HK-2 (cell line): ENCODE measurements at regions not wholly inside any gene's neighbourhood (a gene's known extent, or its start where the extent isn't known, plus 50 kb on each side); places are given as distances from the start of the nearest gene placed in this dataset.

Experiments
- DNase-seq: peaks from one replicate; pipeline ENCODE4 v3.0.0-alpha.2; 2018; ENCODE audit not compliant: unreplicated experiment

DNA sequence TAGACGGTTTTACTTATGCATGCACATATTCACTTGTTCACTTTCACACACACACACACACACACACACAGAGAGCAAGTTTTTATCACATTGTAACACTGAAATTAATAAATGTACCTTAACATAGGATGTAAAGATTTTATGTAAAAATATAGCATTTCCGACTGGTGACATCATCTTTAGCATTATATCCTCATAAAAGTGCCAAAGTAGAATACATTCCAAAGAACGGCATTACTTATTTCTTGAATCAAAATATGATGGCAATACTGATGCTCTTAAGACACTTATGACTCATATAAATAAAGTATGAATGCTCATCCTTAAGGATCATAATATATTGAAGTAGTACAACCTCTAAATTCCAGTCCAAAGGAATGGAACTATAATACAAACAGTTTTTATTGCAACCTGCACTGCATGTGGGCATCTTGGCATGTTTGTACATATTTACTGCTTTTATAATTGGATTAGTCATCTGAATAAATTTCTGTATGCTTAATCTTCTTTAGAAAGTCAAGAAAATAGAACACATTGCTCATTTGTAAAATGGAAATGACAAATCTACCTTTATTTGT lies 290.0 kb upstream of the SEMA3A start:
- DNase-seq, result no peak

DNA sequence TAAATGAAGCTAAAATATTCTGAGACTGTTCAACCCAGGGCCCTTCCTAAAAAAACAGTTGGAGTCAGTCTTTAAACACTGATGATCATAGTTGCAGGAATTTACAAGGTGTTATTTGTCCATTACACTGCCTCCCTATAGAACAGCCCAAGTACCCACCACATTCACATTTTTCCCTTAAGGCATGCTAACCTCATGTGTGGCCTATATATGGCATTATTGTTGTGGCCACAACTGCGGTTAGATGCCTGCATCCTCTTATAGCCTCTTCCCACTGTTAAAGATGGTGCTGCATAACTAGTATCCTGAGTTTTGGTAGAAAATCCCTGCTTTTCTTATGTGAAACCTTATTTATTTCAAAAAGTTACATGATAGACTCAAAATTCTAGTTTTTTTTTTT lies 287.9 kb upstream of the SEMA3A start:
- DNase-seq, result no peak

DNA sequence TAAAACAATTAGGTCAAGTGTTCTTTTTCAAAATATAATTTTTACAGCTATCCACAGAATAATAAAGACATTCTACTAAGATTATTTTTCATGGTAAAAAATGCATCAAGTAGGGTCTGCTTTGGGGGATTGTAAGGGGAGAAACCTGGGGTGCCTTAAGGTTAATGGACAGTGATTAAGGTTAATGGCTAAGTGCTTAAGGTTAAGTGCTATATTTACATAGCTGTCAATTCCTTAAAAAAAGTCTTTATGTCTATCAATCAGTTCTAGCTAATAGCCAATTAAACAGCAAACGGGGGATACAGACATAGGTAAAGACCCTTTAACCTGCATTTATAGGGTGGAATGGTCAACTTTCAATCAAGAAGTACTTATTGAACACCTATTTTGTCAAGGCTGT lies 284.5 kb upstream of the SEMA3A start:
- DNase-seq, result no peak

DNA sequence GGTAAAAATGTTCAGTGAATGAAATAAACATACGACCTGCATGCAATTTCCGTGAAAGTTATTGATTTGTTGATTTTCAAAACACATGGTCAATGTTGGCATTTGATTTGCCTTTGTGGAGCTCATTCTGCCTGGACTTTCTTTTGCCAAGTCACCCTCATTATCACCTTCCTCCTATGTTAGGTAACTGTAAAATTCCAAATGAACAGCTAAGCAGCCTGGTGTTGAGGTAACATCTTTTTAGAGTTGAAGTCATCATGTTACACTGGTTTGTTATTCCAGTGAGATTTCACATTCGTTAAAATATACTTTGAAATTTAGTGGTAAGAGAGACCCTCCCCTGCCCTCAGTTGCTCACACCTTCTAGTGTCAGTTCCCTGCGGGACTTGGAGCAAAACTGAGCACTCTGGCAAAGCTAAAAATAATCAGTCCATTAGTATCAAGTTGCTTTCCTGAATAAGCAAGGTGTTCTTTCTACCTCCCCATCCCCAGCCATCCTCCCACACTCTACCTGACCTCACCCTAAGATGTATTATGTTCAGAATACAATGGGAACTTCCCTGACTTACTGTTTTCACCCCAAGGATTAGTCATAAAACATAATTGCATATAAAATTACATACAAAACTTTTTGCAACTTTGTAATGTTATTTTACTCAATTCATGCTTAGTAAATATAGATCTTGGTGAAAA lies 283.3 kb upstream of the SEMA3A start:
- DNase-seq, result no peak

DNA sequence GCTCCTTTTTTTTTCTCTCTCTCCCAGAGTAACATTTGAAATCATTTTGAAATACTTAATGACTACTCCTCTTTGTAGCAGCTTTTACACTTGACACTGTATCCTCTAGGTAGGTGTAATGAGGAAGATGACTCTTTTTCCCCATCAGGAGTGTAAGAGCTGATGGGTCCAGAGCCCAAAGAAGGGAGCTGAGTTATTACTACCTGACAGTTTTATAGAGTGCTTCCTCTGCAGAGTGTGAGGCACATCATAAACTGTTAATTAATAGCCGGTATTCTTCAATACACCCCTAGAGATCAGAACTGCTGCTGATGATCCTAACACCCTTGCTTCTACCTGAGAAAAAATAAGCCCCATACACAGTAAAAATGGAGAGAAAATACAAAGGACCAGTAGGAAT lies 279.8 kb upstream of the SEMA3A start:
- no peak for DNase-seq

DNA sequence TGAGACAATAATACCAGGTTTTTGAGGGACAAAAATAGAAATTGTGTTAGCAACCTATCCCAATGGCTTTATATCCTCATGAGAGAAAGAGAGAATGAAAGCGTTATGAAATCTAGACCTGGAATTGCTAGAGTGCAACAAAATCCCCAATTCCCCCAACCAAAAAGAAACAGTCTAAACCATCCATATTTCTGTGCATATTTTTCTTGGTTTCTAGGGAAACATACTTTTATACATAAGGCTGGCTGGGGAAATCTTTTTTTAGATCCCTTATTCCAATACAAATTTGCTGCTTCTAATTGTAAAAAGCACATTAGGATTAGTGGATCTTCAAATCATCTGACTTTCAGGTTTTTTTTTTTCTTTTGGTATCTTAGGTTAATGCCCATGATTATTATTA lies 277.0 kb upstream of the SEMA3A start:
- no peak for DNase-seq

DNA sequence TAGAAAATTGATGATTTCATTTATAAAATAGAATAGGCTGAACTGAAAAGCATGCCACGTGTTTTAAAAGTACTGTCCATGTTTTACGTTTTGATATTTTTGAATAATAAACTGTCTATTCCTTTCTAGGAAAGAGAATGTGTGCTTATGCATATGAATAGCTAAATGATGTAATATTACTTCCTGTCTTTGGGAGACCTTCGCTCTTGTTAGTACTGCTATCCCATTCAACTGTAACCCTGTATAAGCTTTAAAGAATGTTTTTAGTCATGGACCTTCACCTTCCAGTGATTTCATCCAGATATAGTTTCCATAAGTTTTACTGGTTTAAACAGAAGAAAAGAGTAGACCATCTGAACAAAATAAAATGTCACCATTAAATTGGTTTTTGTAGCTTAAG lies 274.4 kb upstream of the SEMA3A start:
- DNase-seq, result no peak

DNA sequence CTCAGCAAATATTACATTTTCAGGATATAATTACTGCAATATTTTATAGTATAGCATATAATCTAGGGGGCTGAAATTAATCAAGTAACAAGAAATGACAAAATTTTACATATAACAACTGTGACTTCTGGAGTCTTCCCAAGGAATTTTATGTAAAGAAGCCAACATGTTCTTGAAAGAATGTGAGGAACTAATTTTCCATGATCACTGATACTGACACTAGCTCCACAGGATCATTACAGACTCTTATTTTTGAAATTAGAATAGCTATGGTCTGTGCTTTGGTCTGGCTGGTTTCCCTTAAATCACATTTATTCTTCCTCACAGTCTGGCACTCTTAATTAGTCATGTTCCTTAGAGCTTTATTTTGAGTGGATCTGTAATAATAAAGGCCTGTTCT lies 267.7 kb upstream of the SEMA3A start:
- DNase-seq, result no peak

DNA sequence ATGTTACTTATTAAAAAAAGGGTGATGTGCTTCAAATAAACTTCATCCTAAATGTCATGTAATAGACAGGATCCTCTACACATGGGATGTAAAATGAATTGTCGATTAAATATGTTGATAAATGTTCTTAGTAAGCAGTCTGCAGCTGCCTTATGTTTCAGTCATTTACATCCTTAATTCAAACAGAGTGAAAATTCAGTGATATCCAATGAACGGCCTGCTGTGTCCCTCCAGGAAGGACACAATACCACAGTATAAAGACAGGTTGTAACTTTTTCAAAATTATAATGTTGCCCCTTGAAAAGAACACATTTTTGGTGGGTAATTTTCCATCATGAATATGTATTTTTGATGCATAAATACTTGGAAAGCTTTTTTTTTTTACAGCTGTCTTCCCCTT lies 266.5 kb upstream of the SEMA3A start:
- DNase-seq, result no peak

DNA sequence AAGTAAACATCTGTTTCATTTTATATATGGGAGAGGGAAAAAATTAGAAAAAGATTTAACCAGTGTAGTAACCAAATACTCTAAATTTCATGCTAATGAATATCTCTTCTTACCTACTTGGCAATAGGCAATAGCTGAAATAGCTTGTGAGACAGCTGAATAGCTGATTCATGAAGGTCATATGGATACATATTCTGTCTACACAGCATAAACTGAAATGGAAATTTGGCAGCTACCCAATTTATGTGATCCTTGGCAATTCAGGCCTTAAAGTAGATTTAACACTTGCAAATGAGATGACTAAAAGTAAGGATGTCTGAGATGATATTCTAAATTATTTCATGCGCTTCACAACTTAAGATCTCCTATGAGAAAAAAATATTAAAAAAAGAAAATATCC lies 261.2 kb upstream of the SEMA3A start:
- DNase-seq, result no peak

DNA sequence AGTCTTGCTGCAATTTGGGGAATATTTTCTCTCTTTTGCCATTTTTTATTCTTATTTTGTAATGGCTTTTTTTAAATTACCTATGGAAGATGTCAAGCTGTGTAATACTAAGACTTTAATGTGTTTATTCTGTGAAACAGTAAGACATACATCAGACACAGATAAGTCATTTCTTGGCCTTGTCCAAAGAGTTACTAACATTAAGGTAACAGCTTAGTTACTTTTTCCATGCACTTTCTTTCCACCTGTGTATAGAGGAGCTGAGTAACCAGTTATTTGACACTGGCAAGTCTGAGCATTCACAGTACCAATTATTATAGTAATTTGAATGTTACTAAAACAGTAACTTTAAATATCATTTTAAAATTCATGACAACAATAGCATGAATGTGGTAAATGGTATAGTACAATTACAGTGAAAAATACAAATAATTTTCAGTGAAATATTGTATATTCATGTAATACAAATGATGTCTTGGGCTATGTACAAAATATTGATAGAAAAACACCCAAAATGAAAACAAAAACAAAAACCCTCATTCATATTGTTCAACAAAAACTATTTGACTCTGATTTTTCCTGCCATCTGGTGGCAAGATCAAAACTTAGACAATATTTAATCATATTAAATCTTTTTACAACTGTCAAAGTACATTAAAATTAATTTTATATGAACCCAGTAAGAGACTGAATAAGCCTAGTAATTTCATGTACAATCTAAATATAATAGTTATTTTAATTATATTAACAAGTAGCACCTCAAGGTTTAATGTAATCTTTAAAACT lies 259.8 kb upstream of the SEMA3A start:
- no peak for DNase-seq

DNA sequence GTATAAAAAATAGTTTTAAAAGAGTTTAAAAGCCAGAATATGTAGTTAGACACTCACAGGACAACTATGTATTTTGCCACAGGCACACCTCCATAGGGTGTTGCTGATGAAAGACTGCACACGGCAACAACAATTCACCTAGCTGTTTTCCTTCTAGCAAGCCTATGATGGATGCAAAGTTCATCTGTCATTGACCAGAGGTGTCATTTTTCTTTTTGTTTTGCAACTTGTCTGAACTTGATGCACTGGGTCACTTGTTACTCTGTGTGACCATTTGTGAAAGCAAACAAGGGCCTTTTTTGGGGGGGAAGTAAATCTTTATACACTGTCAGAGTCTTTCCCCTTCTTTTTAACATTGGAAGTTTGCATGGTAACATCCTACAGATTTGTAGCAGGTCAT lies 258.0 kb upstream of the SEMA3A start:
- DNase-seq, result no peak

DNA sequence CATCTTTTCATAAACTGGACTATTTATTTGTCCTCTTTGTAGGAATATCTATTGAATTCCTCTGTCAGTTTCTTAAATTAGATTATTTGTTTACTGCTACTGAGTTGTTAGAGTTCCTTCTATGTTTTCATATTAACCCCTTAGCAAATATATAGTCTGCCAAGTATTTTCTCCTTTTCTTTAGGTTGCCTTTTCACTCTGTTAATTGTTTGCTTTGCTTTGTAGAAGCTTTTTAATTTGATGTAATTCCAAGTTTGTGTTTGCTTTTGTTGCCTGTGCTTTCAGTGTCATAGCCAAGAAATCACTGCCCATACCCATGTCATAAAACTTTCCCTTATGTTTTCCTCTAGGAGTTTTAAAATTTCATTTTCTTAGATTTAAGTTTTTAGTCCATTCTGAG lies 256.2 kb upstream of the SEMA3A start:
- no peak for DNase-seq

DNA sequence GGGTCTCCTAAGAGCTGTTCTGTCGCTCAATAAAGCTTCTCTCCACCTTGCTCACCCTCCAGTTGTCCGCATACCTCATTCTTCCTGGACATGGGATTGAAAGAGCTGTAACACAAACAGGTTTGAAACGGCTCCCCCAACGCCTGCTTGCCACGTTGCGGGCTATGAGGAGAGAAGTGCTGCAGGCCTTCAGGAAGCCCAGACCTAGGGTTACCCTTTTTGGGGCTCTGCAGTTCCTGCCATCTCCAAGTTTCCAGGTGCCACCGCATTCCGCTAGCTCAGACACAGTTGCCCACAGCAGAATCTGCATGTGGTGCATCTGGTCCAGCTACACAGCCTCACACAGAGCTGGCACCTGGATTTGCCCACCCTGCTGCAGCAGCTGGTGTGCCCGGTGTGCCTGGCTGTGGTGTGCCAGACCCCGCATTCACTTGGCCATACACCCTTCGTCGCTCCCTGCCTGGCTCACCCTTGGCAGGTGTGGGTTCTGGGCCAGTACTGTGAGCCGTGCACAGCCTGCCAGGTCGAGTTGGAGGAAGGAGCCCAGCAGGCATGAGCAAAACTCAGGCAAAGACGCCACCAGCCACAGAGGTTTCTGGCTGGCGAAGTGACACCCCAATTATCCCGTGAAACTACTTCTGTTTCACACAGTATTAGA lies 253.2 kb upstream of the SEMA3A start:
- DNase-seq, result no peak

DNA sequence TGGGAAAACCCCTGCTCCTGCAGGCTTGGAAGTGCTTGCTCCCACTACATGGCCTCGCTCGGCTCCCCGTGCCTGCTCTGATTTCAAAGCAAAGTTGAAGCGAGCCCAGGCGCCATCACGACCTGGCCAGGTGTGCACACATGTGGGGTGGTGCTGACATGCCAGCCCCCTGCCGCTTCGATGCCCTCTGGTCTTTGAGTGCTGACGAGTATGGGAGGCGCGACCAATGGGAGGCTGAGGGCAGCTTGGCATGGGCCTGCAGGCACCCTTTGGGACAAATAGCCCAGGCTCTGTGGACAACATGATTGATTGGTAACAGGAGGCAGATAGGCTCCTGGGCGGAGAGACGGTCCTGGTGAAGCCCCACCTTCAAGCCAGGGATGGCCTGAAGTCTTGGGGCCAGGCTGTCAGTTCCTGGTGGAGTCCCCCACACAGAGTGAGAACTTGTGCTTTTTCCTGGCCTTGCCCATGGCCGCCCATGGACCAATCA lies 252.4 kb upstream of the SEMA3A start:
- DNase-seq, result no peak

DNA sequence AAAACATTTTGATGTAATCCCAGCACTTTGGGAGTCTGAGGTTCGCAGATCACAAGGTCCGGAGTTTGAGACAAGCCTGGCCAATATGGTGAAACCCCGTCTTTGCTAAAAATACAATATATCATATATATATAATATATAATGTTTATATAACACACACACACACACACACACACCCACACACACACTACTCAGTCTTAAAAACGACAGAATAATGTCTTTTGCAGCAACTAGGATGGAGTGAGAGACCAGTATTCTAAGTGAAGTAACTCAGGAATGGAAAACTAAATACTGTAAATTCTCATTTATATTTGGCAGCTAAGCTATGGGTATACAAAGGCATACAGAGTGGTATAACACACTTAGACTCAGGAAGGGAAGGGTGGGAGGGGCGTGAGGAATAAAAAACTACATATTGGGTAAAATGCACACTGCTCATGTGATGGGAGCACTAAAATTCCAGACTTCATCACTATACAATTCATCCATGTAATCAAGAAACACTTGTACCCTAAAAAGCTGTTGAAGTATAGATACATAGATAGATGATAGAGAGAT lies 231.2 kb upstream of the SEMA3A start:
- DNase-seq, result no peak

DNA sequence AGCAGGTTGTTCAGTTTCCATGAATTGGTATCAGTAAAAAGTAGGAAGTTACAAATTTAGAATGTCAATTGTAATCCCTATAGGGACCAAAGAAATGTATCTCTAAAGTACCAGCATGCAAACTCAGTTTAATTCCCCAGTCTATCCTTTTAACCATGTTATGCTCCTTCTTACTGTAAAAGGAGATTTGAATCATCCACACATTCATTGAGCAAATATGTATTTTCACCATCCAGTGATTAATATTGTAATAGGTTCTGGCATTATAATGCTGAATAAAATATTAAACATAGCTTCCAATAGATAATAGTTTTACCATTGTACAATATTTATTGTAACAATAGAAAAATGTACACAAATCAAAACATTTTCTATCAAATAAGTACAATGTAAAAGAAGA lies 228.2 kb upstream of the SEMA3A start:
- DNase-seq, result no peak

DNA sequence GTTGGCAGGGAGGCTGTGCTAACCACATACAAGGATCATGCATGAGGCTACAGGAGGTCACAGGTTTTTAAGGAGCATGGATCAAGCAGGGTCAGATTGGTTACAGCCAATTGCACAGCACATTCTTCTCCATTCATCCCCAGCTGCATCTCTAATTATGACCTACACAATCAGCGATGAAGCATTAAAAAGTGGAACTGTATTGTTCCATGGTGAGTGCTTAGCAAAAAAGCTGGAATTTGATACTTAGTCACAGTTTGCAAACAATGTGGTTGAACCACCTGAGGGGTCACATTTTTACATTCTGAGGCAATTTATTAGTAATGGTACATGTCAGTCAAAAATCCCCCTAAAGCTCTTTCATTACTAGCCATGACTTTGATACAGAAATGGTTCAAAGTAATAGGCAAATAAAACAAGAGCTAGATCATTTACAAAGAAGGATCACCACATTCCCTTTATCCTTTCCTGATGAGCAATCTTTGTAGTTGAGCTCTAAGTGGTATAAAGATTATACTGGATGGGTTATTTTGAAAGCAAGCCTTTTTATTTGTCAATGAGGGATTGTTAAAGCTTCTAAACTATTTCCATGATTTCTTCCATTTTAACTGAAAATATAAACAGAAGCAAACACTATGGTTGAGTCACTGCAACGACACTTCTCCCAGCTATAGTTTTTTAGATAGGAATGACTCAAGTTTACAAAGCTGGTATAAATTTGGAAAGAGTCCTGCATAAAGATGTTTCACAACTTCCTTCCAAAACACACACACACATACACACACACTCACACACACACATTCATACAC lies 217.8 kb upstream of the SEMA3A start:
- peak; percentile 48 for DNase-seq

DNA sequence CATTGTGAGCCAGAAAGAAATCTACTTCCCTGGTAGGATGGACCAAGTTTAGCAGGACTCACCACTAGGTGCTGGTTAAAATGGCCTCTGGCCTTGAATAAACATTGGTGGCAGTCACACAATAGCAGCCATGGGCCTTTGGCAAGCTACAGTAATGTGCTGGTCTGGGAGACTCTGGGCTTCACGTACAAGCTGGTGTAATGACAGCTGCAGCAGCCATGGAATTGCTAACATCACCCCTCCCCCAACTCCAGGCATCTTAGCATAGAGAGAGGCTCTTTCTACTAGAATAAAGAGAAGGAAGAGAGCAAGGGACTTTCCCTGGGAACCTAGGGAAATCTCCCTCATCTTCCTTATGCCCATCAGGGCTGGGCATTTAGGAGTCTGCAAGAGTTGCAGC lies 205.1 kb upstream of the SEMA3A start:
- no peak for DNase-seq

DNA sequence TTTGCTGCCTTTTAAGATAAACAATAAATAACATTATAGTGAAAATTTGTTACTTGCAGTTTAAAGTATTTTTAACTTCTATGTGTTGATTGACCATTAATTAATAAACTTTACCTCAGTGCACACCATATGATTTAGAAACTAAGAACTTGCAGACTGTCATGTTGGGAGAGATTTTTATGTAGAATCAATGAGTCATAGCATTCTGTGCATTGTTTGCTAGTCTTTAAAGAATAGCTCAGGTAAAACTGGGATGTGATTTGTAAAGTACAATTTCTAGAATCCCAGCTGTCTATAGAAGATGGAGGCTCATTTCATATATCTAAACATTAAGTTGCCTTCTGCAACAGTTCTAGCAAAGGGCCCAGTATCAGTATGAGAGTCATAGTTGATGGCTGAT lies 199.6 kb upstream of the SEMA3A start:
- DNase-seq, result no peak

DNA sequence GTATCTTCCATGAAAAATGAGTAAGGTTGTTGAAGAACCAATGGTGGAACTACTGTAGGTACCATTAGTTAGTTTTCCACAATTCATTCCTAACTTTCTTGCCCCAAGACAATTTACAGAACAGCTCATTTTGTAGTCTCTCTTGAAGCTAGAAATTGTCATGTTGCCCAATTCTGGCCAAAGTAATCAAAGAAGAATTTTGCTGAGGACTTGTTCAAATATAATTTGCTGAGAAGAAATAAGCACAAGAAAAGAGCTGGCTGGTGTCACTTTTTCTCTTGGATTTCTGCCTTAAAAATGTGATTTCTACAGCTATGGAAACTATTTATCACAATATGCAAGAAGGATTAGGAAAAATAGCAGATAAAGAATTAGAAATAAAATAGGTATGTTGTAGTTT lies 199.2 kb upstream of the SEMA3A start:
- DNase-seq, result no peak
